Breast epithelium (tissue), 3 donors: ENCODE measurements at regions not wholly inside any gene's neighbourhood (a gene's known extent, or its start where the extent isn't known, plus 50 kb on each side); places are given as distances from the start of the nearest gene placed in this dataset.

Experiments
- CTCF ChIP-seq, 3 donors: fragments of 450-650 bp; IDR thresholded peaks; one replicate each; pipeline ENCODE4 v1.5.1; 2016 to 2017; ENCODE audit warnings: antibody characterized with exemption in 3 of 3, mild to moderate bottlenecking in 3 of 3, moderate library complexity in 3 of 3
- POLR2A ChIP-seq: fragments of 450-650 bp; IDR thresholded peaks from one replicate; pipeline ENCODE4 v1.6.1; 2016; ENCODE audit warnings: antibody characterized with exemption, mild to moderate bottlenecking, moderate library complexity
- POLR2AphosphoS5 ChIP-seq, 3 donors: sonication (generic); formaldehyde crosslinking; IDR thresholded peaks; one replicate each; pipeline ENCODE4 v1.6.1; 2017; ENCODE audit warnings: antibody characterized with exemption in 3 of 3

GRCh38 chr1:199223936-199224335 lies 585.1 kb downstream of the PTPRC start:
- TF ChIP-seq POLR2A = no peak
- TF ChIP-seq CTCF (IDR thresholded peaks at IDR 0.05) = no peak
- no peak for TF ChIP-seq POLR2AphosphoS5 (IDR thresholded peaks at IDR 0.05)
